Lower lobe of right lung (tissue), 2 donors: ENCODE measurements at regions not wholly inside any gene's neighbourhood (a gene's known extent, or its start where the extent isn't known, plus 50 kb on each side); places are given as distances from the start of the nearest gene placed in this dataset.

Experiments used
- ATAC-seq, 2 donors: fragments of 200-7000 bp; cut with Tn5 transposase; one replicate each; pipeline ENCODE4 v1.9.1; 2020 to 2022; ENCODE audit warnings: mild to moderate bottlenecking in 2 of 2, moderate library complexity in 2 of 2
- DNase-seq: peaks from one replicate; pipeline ENCODE4 v3.0.0-alpha.2; 2020
- H3K27ac ChIP-seq: fragments of 200-600 bp; one replicate; pipeline ENCODE4 v1.8.0; 2022
- H3K27me3 ChIP-seq: fragments of 200-600 bp; one replicate; pipeline ENCODE4 v1.8.0; 2022; ENCODE audit warnings: low read depth
- H3K36me3 ChIP-seq: fragments of 200-600 bp; one replicate; pipeline ENCODE4 v1.8.0; 2022; ENCODE audit warnings: mild to moderate bottlenecking
- H3K4me1 ChIP-seq: fragments of 200-600 bp; one replicate; pipeline ENCODE4 v1.8.0; 2022
- H3K4me3 ChIP-seq: fragments of 200-600 bp; one replicate; pipeline ENCODE4 v1.8.0; 2022; ENCODE audit warnings: mild to moderate bottlenecking
- H3K9me3 ChIP-seq: fragments of 200-600 bp; one replicate; pipeline ENCODE4 v1.8.0; 2022
- CTCF ChIP-seq: fragments of 200-600 bp; IDR thresholded peaks from one replicate; pipeline ENCODE4 v1.8.0; 2022; ENCODE audit warnings: antibody characterized with exemption, mild to moderate bottlenecking
- intact Hi-C: fragments of 100-400 bp; cut with DNase I; formaldehyde crosslinking; loops from one replicate; pipeline ENCODE4 v1.11.0; 2022
- donor health status: DM: no; HTN: yes; CAD: no; lungs with severe emphysema.

- intact Hi-C loops: no loop called here
- no peaks in the 10 kb centered on the region for H3K36me3 ChIP-seq
- H3K27me3 ChIP-seq: no peaks in the 10 kb centered on the region
- no peaks in the 10 kb centered on the region for H3K9me3 ChIP-seq
- no peak overlapping the region for H3K27ac ChIP-seq
- no peak overlapping the region for H3K4me3 ChIP-seq
- DNase-seq: no peak
- no peak for TF ChIP-seq CTCF
- peaks cover 20% of the 10 kb centered on the region for H3K4me1 ChIP-seq
- no peak for ATAC-seq
Observed at GRCh38 chr6:37093728-37094069, 76.3 kb upstream of the PIM1 start.

DNA sequence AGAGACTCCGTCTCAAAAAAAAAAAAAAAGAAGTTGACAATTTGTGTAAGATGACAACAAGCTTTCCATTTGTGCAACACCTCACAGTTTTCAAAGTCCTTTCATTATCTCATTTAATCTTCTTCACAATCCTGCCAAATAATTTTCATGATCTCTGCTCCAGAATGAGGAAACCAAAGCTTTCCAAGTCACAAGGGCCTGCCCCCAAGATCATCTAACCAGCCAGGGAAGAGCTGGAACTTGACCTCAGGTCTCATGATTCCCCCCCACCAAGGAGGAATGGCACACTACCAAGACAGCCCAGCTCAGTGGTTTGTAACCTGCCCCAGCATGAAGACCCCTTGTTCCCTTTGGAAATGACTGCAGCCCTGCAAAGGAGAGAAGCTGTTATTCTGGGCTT, 74.0 kb upstream of the PIM1 start:
- no peak for TF ChIP-seq CTCF
- ATAC-seq (peak; percentile 23 to 33), DNase-seq (no peak)
- intact Hi-C loops: no loop called here
- H3K27me3 ChIP-seq: no peaks in the 10 kb centered on the region
- H3K4me3 ChIP-seq: no peak overlapping the region
- H3K27ac ChIP-seq: peak overlapping the region; percentile 34
- H3K36me3 ChIP-seq: no peaks in the 10 kb centered on the region
- no peaks in the 10 kb centered on the region for H3K9me3 ChIP-seq
- peaks cover 20% of the 10 kb centered on the region for H3K4me1 ChIP-seq

DNA sequence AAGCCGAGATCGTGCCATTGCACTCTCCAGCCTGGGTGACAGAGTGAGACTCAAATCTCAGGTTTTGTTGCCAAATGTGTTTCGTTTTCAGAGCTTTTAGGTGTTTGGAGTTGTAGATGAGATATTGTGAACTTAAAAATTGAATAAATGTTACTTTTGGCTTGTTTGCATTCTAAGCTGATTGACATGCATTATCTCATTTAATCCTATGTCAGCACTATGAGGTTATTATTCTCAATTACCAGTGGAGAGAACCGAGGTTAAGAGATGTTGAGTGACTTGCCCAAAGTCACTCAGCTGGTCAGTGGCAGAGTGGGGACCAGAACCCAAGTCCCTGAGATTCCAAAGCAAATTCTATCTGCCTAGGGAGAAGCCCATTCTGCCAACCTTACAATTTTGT, 72.6 kb upstream of the PIM1 start:
- no peak for ATAC-seq
- H3K27ac ChIP-seq: no peak overlapping the region
- no peaks in the 10 kb centered on the region for H3K27me3 ChIP-seq
- peaks cover 27% of the 10 kb centered on the region for H3K4me1 ChIP-seq
- no peaks in the 10 kb centered on the region for H3K9me3 ChIP-seq
- intact Hi-C loops: no loop called here
- no peak for DNase-seq
- no peak for TF ChIP-seq CTCF
- no peaks in the 10 kb centered on the region for H3K36me3 ChIP-seq
- H3K4me3 ChIP-seq: no peak overlapping the region

- no peak for DNase-seq
- Histone ChIP-seq H3K4me1 (peaks cover 39% of the 10 kb centered on the region), H3K36me3 (no peaks in the 10 kb centered on the region), H3K27ac (no peak overlapping the region), H3K27me3 (no peaks in the 10 kb centered on the region), H3K4me3 (no peak overlapping the region), H3K9me3 (no peaks in the 10 kb centered on the region)
- no peak for ATAC-seq
- intact Hi-C loops: no loop called here
- TF ChIP-seq CTCF: no peak
Observed at GRCh38 chr6:37099442-37099841, 70.5 kb upstream of the PIM1 start.

DNA sequence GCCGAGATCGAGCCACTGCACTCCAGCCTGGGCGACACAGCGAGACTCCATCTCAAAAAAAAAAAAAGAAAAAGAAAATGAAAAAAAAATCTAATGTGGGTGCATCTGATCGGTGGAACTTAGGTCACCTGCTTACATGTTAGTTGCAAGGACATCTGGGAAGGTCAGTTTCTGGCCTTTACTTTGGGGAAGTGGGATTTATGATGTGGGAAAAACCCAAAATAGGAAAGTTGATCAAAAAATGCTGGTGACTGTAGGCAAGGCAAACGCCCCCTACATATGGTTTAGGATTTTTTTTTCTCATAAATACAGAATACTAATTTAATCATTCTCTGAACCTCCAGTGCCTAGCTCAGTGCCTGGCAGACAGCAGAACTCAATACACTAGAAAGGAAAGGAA, 69.2 kb upstream of the PIM1 start:
- TF ChIP-seq CTCF: no peak
- Histone ChIP-seq H3K36me3 (no peaks in the 10 kb centered on the region), H3K27ac (no peak overlapping the region), H3K27me3 (no peaks in the 10 kb centered on the region), H3K9me3 (no peaks in the 10 kb centered on the region), H3K4me1 (peaks cover 41% of the 10 kb centered on the region), H3K4me3 (no peak overlapping the region)
- ATAC-seq (no peak), DNase-seq (no peak)
- intact Hi-C loops: no loop called here

- DNase-seq (no peak), ATAC-seq (no peak)
- Histone ChIP-seq H3K9me3 (no peaks in the 10 kb centered on the region), H3K4me1 (peaks cover 33% of the 10 kb centered on the region), H3K36me3 (no peaks in the 10 kb centered on the region), H3K27me3 (no peaks in the 10 kb centered on the region), H3K4me3 (peak overlapping the region; percentile 50), H3K27ac (peak overlapping the region; percentile 86)
- intact Hi-C loops: no loop called here
- TF ChIP-seq CTCF: no peak
Observed at GRCh38 chr6:37101991-37102298, 68.0 kb upstream of the PIM1 start.
